HCT116 (cell line): ENCODE measurements at regions not wholly inside any gene's neighbourhood (a gene's known extent, or its start where the extent isn't known, plus 50 kb on each side); places are given as distances from the start of the nearest gene placed in this dataset.

Source experiments
- ATAC-seq: fragments of 200-7000 bp; cut with Tn5 transposase; 2 replicates; pipeline ENCODE4 v1.9.1; 2020; ENCODE audit warnings: mild to moderate bottlenecking, moderate library complexity
- BruUV-seq: library from RNA; stranded (reverse); fragments of 400-500 nt; replicated peaks from 2 replicates; lab custom pipeline; 2021; lab: Mats Ljungman, UMichigan
- CTCF ChIA-PET: fragments of 300-600 bp; sonication (Branson Sonifier 250); formaldehyde crosslinking; loops from one replicate; lab custom pipeline; 2021; ENCODE audit warnings: antibody characterized with exemption; lab: Charles Lee
- POLR2A ChIA-PET: fragments of 300-600, 350-600 bp; sonication (Branson Sonifier 250); formaldehyde crosslinking; loops from one replicate; lab custom pipeline; 2021; ENCODE audit warnings: antibody characterized with exemption; lab: Charles Lee
- RAD21 ChIA-PET, 2 experiments: fragments of 300-600 bp; sonication (Branson Sonifier 250); formaldehyde crosslinking; loops; one replicate each; lab custom pipeline; 2023; ENCODE audit warnings: low total read pairs in 2 of 2; ENCODE audit not compliant: uncharacterized antibody in 2 of 2, unreplicated experiment in 2 of 2, low non-redundant PET in 1 of 2; lab: Charles Lee
- DNase-seq: peaks from one replicate; pipeline ENCODE4 v3.0.0-alpha.2; 2010; ENCODE audit warnings: low read depth, low spot score
- H2AFZ ChIP-seq: fragments of 200-600 bp; shearing (Covaris generic), sonication (generic); 2 replicates; pipeline ENCODE4 v1.6.1; 2017; ENCODE audit warnings: low read depth, mixed run types, mixed read lengths, antibody characterized with exemption, low read length; ENCODE audit not compliant: poor library complexity, severe bottlenecking
- H3K27ac ChIP-seq: 2 replicates; pipeline ENCODE4 v1.5.1; 2012; ENCODE audit warnings: low read depth, low read length
- H3K27me3 ChIP-seq: fragments of 200-600 bp; sonication (generic); 2 replicates; pipeline ENCODE4 v1.6.1; 2016; ENCODE audit warnings: mixed run types, low read length, mixed read lengths; ENCODE audit not compliant: insufficient read depth
- H3K36me3 ChIP-seq, 2 experiments: fragments of 200-500 bp in 1 of 2; fragments of 200-600 bp in 1 of 2; sonication (Bioruptor generic) in 1 of 2; sonication (generic) in 1 of 2; 2 replicates each; pipeline versions ENCODE4 v1.5.1 to v1.6.1; 2014 to 2016; ENCODE audit warnings: low read length in 2 of 2, inconsistent platforms in 1 of 2, mixed read lengths in 1 of 2, mixed run types in 1 of 2; ENCODE audit not compliant: insufficient read depth in 2 of 2, control insufficient read depth in 1 of 2
- H3K4me1 ChIP-seq, 2 experiments: fragments of 200-600 bp in 1 of 2; sonication (generic) in 1 of 2; 2 replicates each; pipeline versions ENCODE4 v1.5.1 to v1.6.1; 2012 to 2017; ENCODE audit warnings: low read length in 2 of 2, inconsistent platforms in 1 of 2, mild to moderate bottlenecking in 1 of 2, mixed read lengths in 1 of 2, mixed run types in 1 of 2, moderate library complexity in 1 of 2; ENCODE audit not compliant: insufficient read depth in 2 of 2, control insufficient read depth in 1 of 2
- H3K4me2 ChIP-seq: fragments of 200-600 bp; sonication (generic); 2 replicates; pipeline ENCODE4 v1.6.1; 2017; ENCODE audit warnings: mixed run types, low read length, mixed read lengths
- H3K4me3 ChIP-seq, 2 experiments: fragments of 200-600 bp in 1 of 2; sonication (generic) in 1 of 2; replicated peaks in 1 of 2; 2 replicates each; pipeline ENCODE4 v1.5.1; 2011 to 2016; ENCODE audit warnings: low read length in 2 of 2, control low read depth in 1 of 2, low read depth in 1 of 2, mild to moderate bottlenecking in 1 of 2, mixed read lengths in 1 of 2, mixed run types in 1 of 2
- H3K79me2 ChIP-seq: fragments of 200-600 bp; sonication (generic); 2 replicates; pipeline ENCODE4 v1.6.1; 2017; ENCODE audit warnings: mild to moderate bottlenecking, mixed run types, low read length, moderate library complexity, mixed read lengths; ENCODE audit not compliant: insufficient read depth
- H3K9ac ChIP-seq: fragments of 200-600 bp; sonication (generic); 2 replicates; pipeline ENCODE4 v1.6.1; 2016; ENCODE audit warnings: low read length, mixed read lengths
- H3K9me2 ChIP-seq: fragments of 200-600 bp; sonication (generic), shearing (Covaris generic); 2 replicates; pipeline ENCODE4 v1.6.1; 2017; ENCODE audit warnings: mixed run types, mild to moderate bottlenecking, moderate library complexity; ENCODE audit not compliant: insufficient read depth
- H3K9me3 ChIP-seq, 2 experiments: fragments of 200-500 bp in 1 of 2; fragments of 200-600 bp in 1 of 2; sonication (Bioruptor generic) in 1 of 2; sonication (generic) in 1 of 2; 2 replicates each; pipeline ENCODE4 v1.6.1; 2014 to 2017; ENCODE audit warnings: low read length in 2 of 2, mixed read lengths in 2 of 2, inconsistent platforms in 1 of 2, low read depth in 1 of 2, mild to moderate bottlenecking in 1 of 2, mixed run types in 1 of 2, moderate library complexity in 1 of 2; ENCODE audit not compliant: control insufficient read depth in 1 of 2, insufficient read depth in 1 of 2
- H4K20me1 ChIP-seq: fragments of 200-600 bp; sonication (generic), shearing (Covaris generic); 2 replicates; pipeline ENCODE4 v1.6.1; 2017; ENCODE audit warnings: mixed run types, mild to moderate bottlenecking, moderate library complexity; ENCODE audit not compliant: insufficient read depth
- CBX3 ChIP-seq: IDR thresholded peaks from 2 replicates; pipeline ENCODE4 v1.6.1; 2012; ENCODE audit warnings: low read depth
- CEBPB ChIP-seq: IDR thresholded peaks from 2 replicates; pipeline ENCODE4 v1.6.1; 2012; ENCODE audit warnings: low read depth
- EZH2 ChIP-seq: fragments of 200-600 bp; sonication (generic); IDR thresholded peaks from 2 replicates; pipeline ENCODE4 v1.6.1; 2017; ENCODE audit warnings: antibody characterized with exemption, mixed run types
- JUND ChIP-seq: IDR thresholded peaks from 2 replicates; pipeline ENCODE4 v1.6.1; 2012
- RAD21 ChIP-seq: IDR thresholded peaks from 2 replicates; pipeline ENCODE4 v1.6.1; 2012; ENCODE audit warnings: low read depth, mild to moderate bottlenecking
- SIN3A ChIP-seq: IDR thresholded peaks from 2 replicates; pipeline ENCODE4 v1.6.1; 2012; ENCODE audit warnings: low read depth
- SP1 ChIP-seq: IDR thresholded peaks from 2 replicates; pipeline ENCODE4 v1.6.1; 2012; ENCODE audit warnings: low read depth
- SRF ChIP-seq: IDR thresholded peaks from 2 replicates; pipeline ENCODE4 v1.6.1; 2012; ENCODE audit warnings: low read depth
- ZBTB33 ChIP-seq: IDR thresholded peaks from 2 replicates; pipeline ENCODE4 v1.6.1; 2011; ENCODE audit warnings: mild to moderate bottlenecking, low read length, moderate library complexity; ENCODE audit not compliant: insufficient replicate concordance; ENCODE audit errors: extremely low read depth
- ZFX ChIP-seq: fragments of 450-650 bp; IDR thresholded peaks from 2 replicates; pipeline ENCODE4 v1.6.1; 2017
- ZNF274 ChIP-seq: fragments of 200-500 bp; sonication (Bioruptor generic); IDR thresholded peaks from 2 replicates; pipeline ENCODE4 v1.6.1; 2014; ENCODE audit warnings: mild to moderate bottlenecking, low read depth, low read length, inconsistent platforms
- intact Hi-C: fragments of 100-400 bp; cut with micrococcal nuclease; formaldehyde crosslinking; loops from 2 replicates; pipeline ENCODE4 v1.10.0; 2022
- TF ChIP-seq, protein P1 (sequence below): IDR thresholded peaks from 2 replicates; pipeline ENCODE4 v1.6.1; 2012; ENCODE audit warnings: low read depth
- TF ChIP-seq, protein P2 (sequence below): IDR thresholded peaks from 2 replicates; pipeline ENCODE4 v1.6.1; 2012

DNA sequence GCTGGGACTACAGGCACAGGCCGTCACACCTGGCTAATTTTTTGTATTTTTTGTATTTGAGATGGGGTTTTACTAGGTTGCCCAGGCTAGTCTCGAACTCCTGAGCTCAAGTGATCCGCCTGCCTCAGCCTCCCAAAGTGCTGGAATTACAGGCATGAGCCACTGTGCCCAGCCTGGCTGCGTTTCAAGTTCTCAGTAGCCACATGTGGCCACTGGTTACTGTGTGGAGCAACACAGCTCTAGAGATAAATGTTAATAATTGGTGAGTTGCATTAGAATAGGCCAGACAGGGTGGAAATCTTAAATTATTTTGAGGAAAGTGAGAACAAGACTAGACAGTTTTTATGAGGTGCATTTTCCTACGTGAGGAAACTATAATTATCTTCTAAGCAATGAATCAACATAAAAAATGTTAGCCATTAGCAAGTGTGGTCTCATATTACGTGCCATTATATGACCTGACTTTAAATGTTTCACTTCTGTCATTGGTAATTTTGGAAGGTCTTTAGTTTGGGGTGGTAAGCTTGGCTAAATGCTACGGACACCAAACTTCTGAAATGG is 129.6 kb downstream of the PLEKHG1 start:
- Histone ChIP-seq H3K4me3 (no peak overlapping the region), H3K36me3 (no peaks in the 10 kb centered on the region), H3K79me2 (no peaks in the 10 kb centered on the region), H2AFZ (no peak overlapping the region), H3K9me3 (no peaks in the 10 kb centered on the region), H3K27me3 (no peaks in the 10 kb centered on the region), H3K9me2 (no peaks in the 10 kb centered on the region), H4K20me1 (no peaks in the 10 kb centered on the region), H3K4me1 (peaks cover 0 to 6% of the 10 kb centered on the region in 2 experiments; a peak in 1 of 4 replicates), H3K27ac (no peak overlapping the region), H3K9ac (no peak overlapping the region), H3K4me2 (no peak overlapping the region)
- ChIA-PET POLR2A (no interaction called here), RAD21 (no interaction called here), CTCF (no interaction called here)
- TF ChIP-seq, protein P1, sequence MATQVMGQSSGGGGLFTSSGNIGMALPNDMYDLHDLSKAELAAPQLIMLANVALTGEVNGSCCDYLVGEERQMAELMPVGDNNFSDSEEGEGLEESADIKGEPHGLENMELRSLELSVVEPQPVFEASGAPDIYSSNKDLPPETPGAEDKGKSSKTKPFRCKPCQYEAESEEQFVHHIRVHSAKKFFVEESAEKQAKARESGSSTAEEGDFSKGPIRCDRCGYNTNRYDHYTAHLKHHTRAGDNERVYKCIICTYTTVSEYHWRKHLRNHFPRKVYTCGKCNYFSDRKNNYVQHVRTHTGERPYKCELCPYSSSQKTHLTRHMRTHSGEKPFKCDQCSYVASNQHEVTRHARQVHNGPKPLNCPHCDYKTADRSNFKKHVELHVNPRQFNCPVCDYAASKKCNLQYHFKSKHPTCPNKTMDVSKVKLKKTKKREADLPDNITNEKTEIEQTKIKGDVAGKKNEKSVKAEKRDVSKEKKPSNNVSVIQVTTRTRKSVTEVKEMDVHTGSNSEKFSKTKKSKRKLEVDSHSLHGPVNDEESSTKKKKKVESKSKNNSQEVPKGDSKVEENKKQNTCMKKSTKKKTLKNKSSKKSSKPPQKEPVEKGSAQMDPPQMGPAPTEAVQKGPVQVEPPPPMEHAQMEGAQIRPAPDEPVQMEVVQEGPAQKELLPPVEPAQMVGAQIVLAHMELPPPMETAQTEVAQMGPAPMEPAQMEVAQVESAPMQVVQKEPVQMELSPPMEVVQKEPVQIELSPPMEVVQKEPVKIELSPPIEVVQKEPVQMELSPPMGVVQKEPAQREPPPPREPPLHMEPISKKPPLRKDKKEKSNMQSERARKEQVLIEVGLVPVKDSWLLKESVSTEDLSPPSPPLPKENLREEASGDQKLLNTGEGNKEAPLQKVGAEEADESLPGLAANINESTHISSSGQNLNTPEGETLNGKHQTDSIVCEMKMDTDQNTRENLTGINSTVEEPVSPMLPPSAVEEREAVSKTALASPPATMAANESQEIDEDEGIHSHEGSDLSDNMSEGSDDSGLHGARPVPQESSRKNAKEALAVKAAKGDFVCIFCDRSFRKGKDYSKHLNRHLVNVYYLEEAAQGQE = no peak
- TF ChIP-seq CEBPB (no peak), RAD21 (no peak), SRF (no peak), CBX3 (no peak), ZBTB33 (no peak), ZFX (no peak), JUND (no peak), EZH2 (no peak), SIN3A (no peak), SP1 (no peak), ZNF274 (no peak)
- TF ChIP-seq, protein P2, sequence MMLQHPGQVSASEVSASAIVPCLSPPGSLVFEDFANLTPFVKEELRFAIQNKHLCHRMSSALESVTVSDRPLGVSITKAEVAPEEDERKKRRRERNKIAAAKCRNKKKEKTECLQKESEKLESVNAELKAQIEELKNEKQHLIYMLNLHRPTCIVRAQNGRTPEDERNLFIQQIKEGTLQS = no peak
- no TSS peak for BruUV-seq
- DNase-seq (no peak), ATAC-seq (no peak)
- intact Hi-C loops = no loop called here
